ENCODE measurements at regions not wholly inside any gene's neighbourhood (a gene's known extent, or its start where the extent isn't known, plus 50 kb on each side); places are given as distances from the start of the nearest gene placed in this dataset.

- Histone ChIP-seq H3K27ac (no peak overlapping the region), H3K36me3 (no peaks in the 10 kb centered on the region), H3K9me3 (peaks cover 0 to 4% (median 0%) of the 10 kb centered on the region in 4 donors), H3K27me3 (no peaks in the 10 kb centered on the region), H3K4me1 (no peaks in the 10 kb centered on the region), H3K4me3 (no peak overlapping the region)
- DNase-seq (ENCODE audit: low spot score in 2 of 2), result no peak
- 79 to 81% methylated on average over 11 of the region's 11 CpGs for WGBS, 2 donors
- TF ChIP-seq EP300 (IDR thresholded peaks at IDR 0.05), result no peak
- TF ChIP-seq, protein P1, sequence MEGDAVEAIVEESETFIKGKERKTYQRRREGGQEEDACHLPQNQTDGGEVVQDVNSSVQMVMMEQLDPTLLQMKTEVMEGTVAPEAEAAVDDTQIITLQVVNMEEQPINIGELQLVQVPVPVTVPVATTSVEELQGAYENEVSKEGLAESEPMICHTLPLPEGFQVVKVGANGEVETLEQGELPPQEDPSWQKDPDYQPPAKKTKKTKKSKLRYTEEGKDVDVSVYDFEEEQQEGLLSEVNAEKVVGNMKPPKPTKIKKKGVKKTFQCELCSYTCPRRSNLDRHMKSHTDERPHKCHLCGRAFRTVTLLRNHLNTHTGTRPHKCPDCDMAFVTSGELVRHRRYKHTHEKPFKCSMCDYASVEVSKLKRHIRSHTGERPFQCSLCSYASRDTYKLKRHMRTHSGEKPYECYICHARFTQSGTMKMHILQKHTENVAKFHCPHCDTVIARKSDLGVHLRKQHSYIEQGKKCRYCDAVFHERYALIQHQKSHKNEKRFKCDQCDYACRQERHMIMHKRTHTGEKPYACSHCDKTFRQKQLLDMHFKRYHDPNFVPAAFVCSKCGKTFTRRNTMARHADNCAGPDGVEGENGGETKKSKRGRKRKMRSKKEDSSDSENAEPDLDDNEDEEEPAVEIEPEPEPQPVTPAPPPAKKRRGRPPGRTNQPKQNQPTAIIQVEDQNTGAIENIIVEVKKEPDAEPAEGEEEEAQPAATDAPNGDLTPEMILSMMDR (IDR thresholded peaks at IDR 0.05), result no peak
- no peak for TF ChIP-seq POLR2A (IDR thresholded peaks at IDR 0.05)
Observed at GRCh38 chr7:46321556-46322205, 400.6 kb upstream of the IGFBP3 start.

GRCh38 chr7:46320956-46321355 is 399.9 kb upstream of the IGFBP3 start:
- Histone ChIP-seq H3K27ac (no peak overlapping the region), H3K9me3 (peaks cover 0 to 4% (median 0%) of the 10 kb centered on the region in 4 donors), H3K27me3 (no peaks in the 10 kb centered on the region), H3K36me3 (no peaks in the 10 kb centered on the region), H3K4me1 (no peaks in the 10 kb centered on the region), H3K4me3 (no peak overlapping the region)
- WGBS, 2 donors, result 66 to 69% methylated on average over 3 of the region's 3 CpGs
- TF ChIP-seq EP300 (IDR thresholded peaks at IDR 0.05) (no peak), POLR2A (IDR thresholded peaks at IDR 0.05) (no peak)
- TF ChIP-seq, protein P1 (IDR thresholded peaks at IDR 0.05), result no peak
- no peak for DNase-seq (ENCODE audit: low spot score in 2 of 2)

DNA sequence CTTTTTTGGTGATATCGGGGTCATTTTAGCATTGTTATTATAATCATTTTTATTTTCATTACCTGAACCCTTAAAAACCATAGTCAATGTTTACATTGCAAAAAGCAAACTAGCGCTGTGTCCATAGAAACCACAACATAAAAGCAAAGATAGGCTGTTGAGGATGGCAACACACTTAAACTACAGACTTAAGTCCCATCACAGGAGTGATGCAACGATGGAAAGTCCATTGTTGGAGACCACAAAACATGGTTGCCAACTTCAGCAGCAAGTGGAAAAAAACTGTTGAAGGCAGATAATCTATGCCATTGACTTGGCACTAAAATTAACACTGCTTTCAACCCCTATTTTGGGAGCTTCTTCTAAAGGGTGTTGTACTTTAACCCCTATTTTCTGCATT is 398.8 kb upstream of the IGFBP3 start:
- TF ChIP-seq, protein P1 (IDR thresholded peaks at IDR 0.05), result no peak
- TF ChIP-seq EP300 (IDR thresholded peaks at IDR 0.05) (no peak), POLR2A (IDR thresholded peaks at IDR 0.05) (no peak)
- Histone ChIP-seq H3K27me3 (no peaks in the 10 kb centered on the region), H3K4me3 (no peak overlapping the region), H3K36me3 (no peaks in the 10 kb centered on the region), H3K9me3 (no peaks in the 10 kb centered on the region), H3K4me1 (no peaks in the 10 kb centered on the region), H3K27ac (no peak overlapping the region)
- DNase-seq (ENCODE audit: low spot score in 2 of 2), result no peak
- 89 to 95% methylated on average over 3 of the region's 3 CpGs for WGBS, 2 donors

GRCh38 chr7:46318276-46318675 is 397.2 kb upstream of the IGFBP3 start:
- DNase-seq (ENCODE audit: low spot score in 2 of 2), result no peak
- no peaks in the 10 kb centered on the region for H3K27me3 ChIP-seq

GRCh38 chr7:46317256-46317655 is 396.2 kb upstream of the IGFBP3 start:
- Histone ChIP-seq H3K4me3 (no peak overlapping the region), H3K9me3 (no peaks in the 10 kb centered on the region), H3K36me3 (no peaks in the 10 kb centered on the region), H3K4me1 (no peaks in the 10 kb centered on the region), H3K27ac (no peak overlapping the region), H3K27me3 (no peaks in the 10 kb centered on the region)
- DNase-seq (ENCODE audit: low spot score in 2 of 2), result no peak
- TF ChIP-seq EP300 (IDR thresholded peaks at IDR 0.05) (no peak), POLR2A (IDR thresholded peaks at IDR 0.05) (no peak)
- TF ChIP-seq, protein P1 (IDR thresholded peaks at IDR 0.05), result no peak
- WGBS, 2 donors, result 77 to 79% methylated on average over 6 of the region's 6 CpGs

More at GRCh38 chr7:46318276-46318675, 397.2 kb upstream of the IGFBP3 start:
- WGBS, 2 donors, result 68 to 90% methylated on average over 3 of the region's 3 CpGs
- Histone ChIP-seq H3K4me1 (no peaks in the 10 kb centered on the region), H3K27ac (no peak overlapping the region), H3K36me3 (no peaks in the 10 kb centered on the region), H3K9me3 (no peaks in the 10 kb centered on the region), H3K4me3 (no peak overlapping the region)
- TF ChIP-seq POLR2A (IDR thresholded peaks at IDR 0.05), result no peak
